Cardiac fibroblast (primary cell): ENCODE measurements at regions not wholly inside any gene's neighbourhood (a gene's known extent, or its start where the extent isn't known, plus 50 kb on each side); places are given as distances from the start of the nearest gene placed in this dataset.

Experiments used
- DNase-seq, 2 donors: peaks; one replicate each; pipeline versions ENCODE4 v3.0.0 to v3.0.0-alpha.2; 2010; ENCODE audit warnings: low read depth in 2 of 2
- H3K4me3 ChIP-seq, 2 donors: replicated peaks in 1 of 2; 1 replicate in 1 of 2; 2 replicates in 1 of 2; pipeline ENCODE4 v1.5.1; 2011; ENCODE audit warnings: low read depth in 2 of 2, low read length in 2 of 2, mild to moderate bottlenecking in 2 of 2, moderate library complexity in 1 of 2
- TF ChIP-seq, protein P1 (sequence below): IDR thresholded peaks from one replicate; pipeline ENCODE4 v1.5.1; 2011; ENCODE audit warnings: low read depth, mild to moderate bottlenecking, low read length, inconsistent platforms

DNA sequence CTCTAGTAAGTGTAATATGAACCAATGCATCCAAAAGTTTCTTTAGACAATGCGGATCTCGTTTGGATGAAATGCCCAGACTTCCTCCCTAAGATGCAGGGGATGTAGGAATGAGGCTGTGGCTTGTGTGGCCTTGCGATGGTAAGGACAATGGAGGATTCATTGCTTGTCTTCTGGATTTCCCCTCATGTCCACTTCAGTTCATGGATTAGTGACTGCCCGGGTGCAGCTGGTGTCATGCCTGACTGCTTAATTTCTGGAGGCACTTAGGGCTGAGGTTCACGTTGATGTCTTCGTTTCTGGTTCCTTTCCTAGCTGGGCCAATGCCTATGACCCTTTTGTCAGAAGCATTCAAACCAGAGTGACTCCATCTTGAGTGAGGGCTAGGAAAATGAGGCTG, 93.8 kb downstream of the SCP2D1 start:
- TF ChIP-seq, protein P1, sequence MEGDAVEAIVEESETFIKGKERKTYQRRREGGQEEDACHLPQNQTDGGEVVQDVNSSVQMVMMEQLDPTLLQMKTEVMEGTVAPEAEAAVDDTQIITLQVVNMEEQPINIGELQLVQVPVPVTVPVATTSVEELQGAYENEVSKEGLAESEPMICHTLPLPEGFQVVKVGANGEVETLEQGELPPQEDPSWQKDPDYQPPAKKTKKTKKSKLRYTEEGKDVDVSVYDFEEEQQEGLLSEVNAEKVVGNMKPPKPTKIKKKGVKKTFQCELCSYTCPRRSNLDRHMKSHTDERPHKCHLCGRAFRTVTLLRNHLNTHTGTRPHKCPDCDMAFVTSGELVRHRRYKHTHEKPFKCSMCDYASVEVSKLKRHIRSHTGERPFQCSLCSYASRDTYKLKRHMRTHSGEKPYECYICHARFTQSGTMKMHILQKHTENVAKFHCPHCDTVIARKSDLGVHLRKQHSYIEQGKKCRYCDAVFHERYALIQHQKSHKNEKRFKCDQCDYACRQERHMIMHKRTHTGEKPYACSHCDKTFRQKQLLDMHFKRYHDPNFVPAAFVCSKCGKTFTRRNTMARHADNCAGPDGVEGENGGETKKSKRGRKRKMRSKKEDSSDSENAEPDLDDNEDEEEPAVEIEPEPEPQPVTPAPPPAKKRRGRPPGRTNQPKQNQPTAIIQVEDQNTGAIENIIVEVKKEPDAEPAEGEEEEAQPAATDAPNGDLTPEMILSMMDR = no peak
- no peak for DNase-seq

GRCh38 chr20:18908109-18908508, 94.5 kb downstream of the SCP2D1 start:
- H3K4me3 ChIP-seq = no peak overlapping the region
- TF ChIP-seq, protein P1 = no peak
- no peak for DNase-seq

More for the DNA sequence above, 93.8 kb downstream of the SCP2D1 start:
- no peak overlapping the region for H3K4me3 ChIP-seq

DNA sequence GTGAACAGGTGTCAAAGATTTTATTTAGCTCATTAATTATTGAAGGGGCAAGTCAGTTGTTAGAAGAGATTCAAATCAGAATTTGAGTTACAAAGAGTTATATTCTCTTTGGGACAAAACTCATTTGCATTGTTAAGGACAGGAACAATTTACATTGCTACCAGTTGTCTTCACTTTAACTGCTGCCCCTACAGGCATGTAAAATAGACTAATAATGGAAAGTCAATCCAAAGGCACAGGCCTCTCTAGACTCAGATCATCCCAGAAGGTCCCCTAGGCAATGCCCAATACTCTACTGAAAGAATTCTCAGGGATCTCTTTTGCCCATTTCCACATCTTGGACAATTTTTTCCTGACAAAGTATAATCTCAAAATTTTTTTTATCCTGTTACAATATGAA, 95.7 kb downstream of the SCP2D1 start:
- TF ChIP-seq, protein P1 = no peak
- H3K4me3 ChIP-seq = no peak overlapping the region
- DNase-seq = no peak

- no peak for DNase-seq
- TF ChIP-seq, protein P1 = no peak
Measured at GRCh38 chr20:18913701-18914100, 100.1 kb downstream of the SCP2D1 start.

GRCh38 chr20:18914796-18915195, 101.2 kb downstream of the SCP2D1 start:
- DNase-seq = no peak
- TF ChIP-seq, protein P1 = no peak
- no peak overlapping the region for H3K4me3 ChIP-seq

More at GRCh38 chr20:18913701-18914100, 100.1 kb downstream of the SCP2D1 start:
- no peak overlapping the region for H3K4me3 ChIP-seq

- no peak for DNase-seq
- TF ChIP-seq, protein P1 = no peak
- no peak overlapping the region for H3K4me3 ChIP-seq
Measured at GRCh38 chr20:18916886-18917750, 103.5 kb downstream of the SCP2D1 start.
